AG04449 (cell line): ENCODE measurements at regions not wholly inside any gene's neighbourhood (a gene's known extent, or its start where the extent isn't known, plus 50 kb on each side); places are given as distances from the start of the nearest gene placed in this dataset.
"Not testable (repeated sequence)": the region's sequence is repeated elsewhere in the genome, so short reads cannot be mapped to it uniquely, and the experiment has no call there.

ENCODE experiments used
- CTCF ChIA-PET: fragments of 350-600 bp; formaldehyde crosslinking; extraction: SDS; loops from one replicate; lab custom pipeline; 2021; ENCODE audit warnings: antibody characterized with exemption; lab: Yijun Ruan, JAX
- POLR2A ChIA-PET: fragments of 400-600, 350-600 bp; formaldehyde crosslinking; extraction: SDS; loops from one replicate; lab custom pipeline; 2020; ENCODE audit warnings: antibody characterized with exemption, inconsistent platforms; lab: Yijun Ruan, JAX
- DNase-seq: peaks from one replicate; pipeline ENCODE4 v3.0.0-alpha.2; 2010; ENCODE audit warnings: low read depth, low spot score
- H3K4me3 ChIP-seq: 2 replicates; pipeline ENCODE4 v1.5.1; 2011; ENCODE audit warnings: low read depth, mild to moderate bottlenecking, control low read depth, low read length
- TF ChIP-seq, protein P1 (sequence below): IDR thresholded peaks from one replicate; pipeline ENCODE4 v1.5.1; 2011; ENCODE audit warnings: mild to moderate bottlenecking, moderate library complexity, low read length, control low read depth, inconsistent platforms; ENCODE audit not compliant: insufficient read depth; ENCODE audit errors: missing control alignments

DNA sequence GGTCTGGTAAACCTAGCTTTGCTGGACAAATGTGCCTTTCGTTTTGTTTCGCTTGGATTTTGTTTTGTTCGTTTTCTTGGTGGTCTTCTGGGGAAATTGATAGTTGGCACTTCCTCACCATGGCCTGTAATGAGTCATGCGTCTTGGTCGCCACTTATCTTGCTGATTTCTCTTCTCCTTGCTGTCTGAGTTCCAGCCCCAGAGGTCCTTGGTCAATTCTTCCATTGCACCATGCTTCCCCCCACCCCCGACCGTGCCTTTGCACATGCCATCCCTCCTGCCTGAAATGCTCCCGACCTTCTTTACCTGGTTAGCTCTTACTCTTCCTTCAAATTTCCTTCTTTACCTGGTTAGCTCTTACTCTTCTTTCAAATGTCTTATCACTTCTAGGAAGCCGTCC is 168.7 kb upstream of the MSX2 start:
- TF ChIP-seq, protein P1, sequence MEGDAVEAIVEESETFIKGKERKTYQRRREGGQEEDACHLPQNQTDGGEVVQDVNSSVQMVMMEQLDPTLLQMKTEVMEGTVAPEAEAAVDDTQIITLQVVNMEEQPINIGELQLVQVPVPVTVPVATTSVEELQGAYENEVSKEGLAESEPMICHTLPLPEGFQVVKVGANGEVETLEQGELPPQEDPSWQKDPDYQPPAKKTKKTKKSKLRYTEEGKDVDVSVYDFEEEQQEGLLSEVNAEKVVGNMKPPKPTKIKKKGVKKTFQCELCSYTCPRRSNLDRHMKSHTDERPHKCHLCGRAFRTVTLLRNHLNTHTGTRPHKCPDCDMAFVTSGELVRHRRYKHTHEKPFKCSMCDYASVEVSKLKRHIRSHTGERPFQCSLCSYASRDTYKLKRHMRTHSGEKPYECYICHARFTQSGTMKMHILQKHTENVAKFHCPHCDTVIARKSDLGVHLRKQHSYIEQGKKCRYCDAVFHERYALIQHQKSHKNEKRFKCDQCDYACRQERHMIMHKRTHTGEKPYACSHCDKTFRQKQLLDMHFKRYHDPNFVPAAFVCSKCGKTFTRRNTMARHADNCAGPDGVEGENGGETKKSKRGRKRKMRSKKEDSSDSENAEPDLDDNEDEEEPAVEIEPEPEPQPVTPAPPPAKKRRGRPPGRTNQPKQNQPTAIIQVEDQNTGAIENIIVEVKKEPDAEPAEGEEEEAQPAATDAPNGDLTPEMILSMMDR: no peak
- H3K4me3 ChIP-seq: no peak overlapping the region
- ChIA-PET POLR2A (no interaction called here), CTCF (no interaction called here)
- DNase-seq: no peak

DNA sequence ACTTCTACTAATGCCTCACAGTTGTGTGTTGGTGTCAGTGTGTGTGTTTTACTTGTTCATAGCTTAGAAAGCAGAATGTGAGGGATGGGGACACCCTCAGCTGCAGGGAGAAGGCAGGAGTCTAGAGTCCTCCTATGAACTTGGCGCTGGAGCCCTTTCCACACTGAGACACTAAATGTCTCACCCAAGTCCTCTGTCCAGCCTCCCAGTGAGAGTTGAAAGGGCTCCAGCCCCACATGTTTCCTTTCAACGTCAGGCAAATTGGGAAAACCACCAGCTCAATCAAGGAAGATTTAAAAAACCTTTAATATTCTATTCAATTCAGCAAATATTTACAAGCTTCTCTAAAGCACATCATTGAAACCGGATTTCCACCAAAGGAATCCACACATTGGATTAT is 167.6 kb upstream of the MSX2 start:
- H3K4me3 ChIP-seq: no peak overlapping the region
- POLR2A ChIA-PET: interaction anchor here (0.6 kb wide), 1 partner anchor 500 kb away, joined by 3 read pairs; no protein-coding TSS in a partner anchor
- TF ChIP-seq, protein P1: no peak
- CTCF ChIA-PET: interaction anchor here (1.2 kb wide), 1 partner anchor 14 kb away, joined by 3 read pairs; no protein-coding TSS in a partner anchor
- DNase-seq: no peak

DNA sequence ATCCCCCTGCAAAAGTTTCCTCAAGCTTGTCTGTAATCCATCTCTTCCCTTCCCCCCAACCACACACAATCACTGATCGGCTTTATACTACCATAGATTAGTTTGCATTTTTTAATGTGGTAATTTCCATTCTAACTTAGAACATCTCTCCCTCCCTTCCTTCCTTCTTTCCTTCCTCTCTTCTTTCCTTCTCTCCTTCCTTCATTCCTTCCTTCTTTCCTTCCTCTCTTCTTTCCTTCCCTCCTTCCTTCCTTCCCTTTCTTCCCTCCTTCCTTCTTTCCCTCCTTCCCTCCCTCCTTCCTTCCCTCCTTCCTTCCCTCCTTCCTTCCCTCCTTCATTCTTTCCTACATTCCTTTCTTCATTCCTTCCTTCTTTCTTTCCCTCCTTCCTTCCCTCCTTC is 166.2 kb upstream of the MSX2 start:
- no peak for DNase-seq
- ChIA-PET POLR2A (no interaction called here), CTCF (interaction anchor here (1.1 kb wide), 1 partner anchor 10 kb away, joined by 3 read pairs; no protein-coding TSS in a partner anchor)
- H3K4me3 ChIP-seq: no peak overlapping the region
- TF ChIP-seq, protein P1: no peak

DNA sequence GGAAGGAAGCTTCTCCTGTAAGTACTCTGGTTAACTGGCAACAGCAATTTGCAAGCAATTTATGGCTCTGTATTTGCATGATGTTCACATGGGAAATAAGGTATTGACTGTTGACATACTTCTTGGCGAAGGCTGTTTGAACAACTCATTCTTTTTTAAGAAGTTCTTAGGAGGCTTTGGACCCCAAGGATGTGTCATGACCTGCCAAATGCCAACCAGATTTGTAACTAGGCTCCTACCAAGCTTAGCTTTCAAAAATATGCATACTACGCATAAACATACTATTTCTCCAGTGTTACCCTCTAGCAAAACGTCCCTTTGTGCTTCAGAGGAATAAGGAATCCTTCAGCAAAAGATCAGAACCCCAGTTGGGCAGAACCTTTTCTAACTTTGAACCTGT is 165.2 kb upstream of the MSX2 start:
- POLR2A ChIA-PET: no interaction called here
- peak; percentile 70 for DNase-seq
- TF ChIP-seq, protein P1: no peak
- H3K4me3 ChIP-seq: no peak overlapping the region
- CTCF ChIA-PET: no interaction called here

DNA sequence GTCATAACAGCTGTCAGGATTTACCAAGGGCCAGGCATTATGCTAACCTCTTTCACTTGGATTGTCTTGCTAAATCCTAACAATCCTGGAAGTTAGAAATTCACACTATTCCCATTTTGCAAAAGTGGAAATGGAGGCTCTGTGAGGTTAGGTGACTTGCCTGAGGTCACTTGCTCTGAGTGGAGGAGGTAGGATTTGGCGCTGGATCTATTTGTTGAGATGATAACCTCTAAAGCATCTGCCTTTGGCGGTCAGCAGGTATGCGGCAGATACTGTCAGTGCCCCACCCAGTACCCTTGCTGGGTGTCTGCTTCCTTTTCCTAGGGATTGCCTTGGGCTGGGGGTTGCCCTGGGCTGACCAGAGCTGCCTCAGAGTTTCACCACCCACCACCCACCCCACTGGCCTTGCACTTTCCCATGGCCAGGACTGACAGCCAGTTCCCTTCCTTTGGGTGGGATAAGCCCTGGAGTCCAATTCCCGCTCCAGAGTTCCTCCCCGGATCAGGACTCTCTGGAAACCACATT is 164.8 kb upstream of the MSX2 start:
- ChIA-PET CTCF (no interaction called here), POLR2A (no interaction called here)

DNA sequence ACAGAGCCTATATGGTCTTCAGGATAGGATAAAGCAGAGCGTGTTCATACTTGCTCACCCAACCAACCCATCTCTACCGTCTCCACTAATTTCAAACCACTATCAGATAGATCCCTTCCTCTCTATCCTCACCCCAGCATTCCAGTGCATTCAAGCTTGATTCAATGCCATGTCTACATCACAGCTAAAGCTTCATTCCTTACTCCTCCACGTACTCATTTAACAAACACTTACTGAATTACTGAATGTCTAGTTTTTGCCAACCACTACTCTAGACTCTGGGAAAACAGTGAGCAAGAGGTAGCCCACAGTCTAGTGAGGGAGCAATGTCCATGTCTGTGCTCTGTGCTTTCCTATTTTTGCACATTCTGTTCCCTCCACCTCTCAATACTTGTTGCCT is 163.5 kb upstream of the MSX2 start:
- no peak for DNase-seq
- ChIA-PET POLR2A (no interaction called here), CTCF (interaction anchor here (0.7 kb wide), 1 partner anchor 8 kb away, joined by 3 read pairs; no protein-coding TSS in a partner anchor)
- no peak overlapping the region for H3K4me3 ChIP-seq
- TF ChIP-seq, protein P1: no peak

More for the DNA sequence above, 164.8 kb upstream of the MSX2 start:
- TF ChIP-seq, protein P1: no peak
- no peak overlapping the region for H3K4me3 ChIP-seq
- DNase-seq: no peak

DNA sequence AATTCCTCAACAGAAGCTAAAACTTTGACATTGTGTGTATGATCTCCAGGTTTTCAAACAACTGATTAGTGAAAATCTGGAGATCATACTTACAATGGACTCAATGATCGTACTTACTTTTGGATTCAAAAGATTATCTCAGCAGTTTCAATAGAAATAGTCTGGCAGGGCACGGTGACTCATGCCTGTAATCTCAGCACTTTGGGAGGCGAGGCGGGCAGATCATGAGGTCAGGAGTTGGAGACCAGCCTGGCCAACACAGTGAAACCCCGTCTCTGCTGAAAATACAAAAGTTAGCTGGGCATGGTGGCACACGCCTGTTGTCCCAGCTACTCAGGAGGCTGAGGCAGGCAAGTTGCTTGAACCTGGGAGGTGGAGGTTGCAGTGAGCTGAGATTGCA is 161.3 kb upstream of the MSX2 start:
- CTCF ChIA-PET, H3K4me3 ChIP-seq, POLR2A ChIA-PET, DNase-seq: not testable (repeated sequence)
